ENCODE measurements at regions not wholly inside any gene's neighbourhood (a gene's known extent, or its start where the extent isn't known, plus 50 kb on each side); places are given as distances from the start of the nearest gene placed in this dataset.
A peak's percentile ranks its signal among the peaks of the same experiment; 100 is the strongest.

GRCh38 chr13:29902632-29903305, 52.4 kb upstream of the UBL3 start:
- DNase-seq (ENCODE audit: low spot score), result no peak

- DNase-seq (ENCODE audit: low spot score), result peak; percentile 67
Observed at GRCh38 chr13:29901710-29902631, 51.6 kb upstream of the UBL3 start.

Measured in COLO829 (cell line).